Right lobe of liver (tissue), 4 donors: ENCODE measurements at regions not wholly inside any gene's neighbourhood (a gene's known extent, or its start where the extent isn't known, plus 50 kb on each side); places are given as distances from the start of the nearest gene placed in this dataset.

ENCODE experiments used
- CTCF ChIP-seq, 4 donors: fragments of 200-600 bp in 3 of 4; fragments of 450-650 bp in 1 of 4; IDR thresholded peaks; one replicate each; pipeline versions ENCODE4 v1.5.1 to v1.8.0; 2016 to 2022; ENCODE audit warnings: antibody characterized with exemption in 4 of 4, mild to moderate bottlenecking in 2 of 4
- POLR2A ChIP-seq: fragments of 450-650 bp; IDR thresholded peaks from one replicate; pipeline ENCODE4 v1.6.1; 2017; ENCODE audit warnings: antibody characterized with exemption, mild to moderate bottlenecking
- donor health status: DM: no; HTN: no; CAD: no.
- donor health status: DM: no; HTN: no; CAD: no.
- donor health status: DM: no; HTN: yes; CAD: no.

- no peak for TF ChIP-seq CTCF (IDR thresholded peaks at IDR 0.05)
- TF ChIP-seq POLR2A: no peak
These were observed 259.1 kb downstream of the SYK start for GRCh38 chr9:91060520-91061343.
